ENCODE measurements at regions not wholly inside any gene's neighbourhood (a gene's known extent, or its start where the extent isn't known, plus 50 kb on each side); places are given as distances from the start of the nearest gene placed in this dataset.
"Not testable (repeated sequence)": the region's sequence is repeated elsewhere in the genome, so short reads cannot be mapped to it uniquely, and the experiment has no call there.

DNA sequence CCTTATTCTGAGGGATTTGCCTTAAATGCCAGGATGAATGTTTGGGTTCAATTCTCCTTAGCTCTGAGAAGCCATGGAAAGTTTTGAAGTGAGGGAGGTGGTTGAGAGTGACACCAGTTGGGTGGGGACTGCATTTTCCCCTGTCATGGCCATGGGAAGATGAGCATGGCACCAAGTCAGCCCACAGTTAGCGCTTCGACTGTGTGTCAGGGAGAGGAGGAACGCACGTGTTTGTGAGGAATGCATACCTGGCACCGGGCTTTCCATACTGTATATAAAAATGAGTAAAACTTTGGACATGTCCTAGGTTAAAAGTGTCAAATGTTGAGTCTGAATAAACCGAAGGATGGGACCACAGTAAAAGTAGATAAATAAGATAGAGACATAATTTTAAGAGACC lies 187.5 kb upstream of the KL start:
- DNase-seq, result no peak

DNA sequence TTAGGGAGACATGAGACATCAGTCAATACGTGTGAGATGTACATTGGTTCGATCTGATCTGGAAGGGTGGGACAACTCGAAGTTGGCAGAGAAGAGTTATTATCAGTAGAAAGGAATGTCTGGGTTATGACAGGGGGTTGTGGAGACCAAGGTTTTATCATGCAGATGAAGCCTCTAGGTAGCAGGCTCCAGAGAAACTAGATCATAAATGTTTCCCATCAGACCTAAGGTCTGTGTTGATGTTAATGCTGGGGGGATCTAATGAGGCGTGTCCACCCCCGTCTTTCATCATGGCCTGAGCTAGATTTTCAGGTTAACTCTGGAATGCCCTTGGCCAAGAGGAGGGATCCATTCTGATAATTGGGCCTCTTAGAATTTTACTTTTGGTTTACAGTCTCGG lies 187.0 kb upstream of the KL start:
- DNase-seq, result no peak

- DNase-seq, result no peak
These were observed 186.4 kb upstream of the KL start for GRCh38 chr13:32829676-32830335.

DNA sequence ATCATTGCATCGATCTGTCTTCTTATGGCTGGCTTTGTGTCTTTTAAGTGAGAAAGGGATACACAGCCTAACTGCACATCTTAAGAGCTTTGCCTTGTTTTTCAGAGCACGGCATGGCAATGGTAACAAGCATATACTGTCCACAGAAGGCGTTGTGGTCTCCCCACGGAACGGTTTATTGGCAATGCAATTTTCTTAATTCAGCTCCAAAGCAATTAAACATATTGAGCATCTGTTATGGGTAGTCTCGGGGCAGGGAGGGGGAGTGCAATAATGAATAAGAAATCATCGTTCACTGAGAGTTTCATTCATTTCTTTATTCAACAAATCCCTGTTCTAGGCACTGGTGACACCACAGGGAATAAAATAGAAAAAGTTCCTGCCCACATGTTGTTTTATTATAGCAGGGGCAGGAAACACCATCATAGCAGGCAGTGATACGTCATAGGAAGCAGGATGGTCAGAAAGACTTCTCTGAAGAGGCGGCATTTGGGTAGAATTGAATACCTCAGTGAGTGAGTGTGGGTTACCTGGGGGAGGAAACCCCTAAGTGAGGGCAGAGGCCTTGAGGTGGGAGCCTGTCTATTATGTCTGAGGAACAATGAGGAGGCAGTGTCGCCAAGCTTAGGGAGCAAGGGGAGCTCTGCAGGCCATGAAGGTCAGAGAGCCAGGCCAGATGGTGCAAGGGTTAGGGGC lies 185.7 kb upstream of the KL start:
- no peak for DNase-seq

DNA sequence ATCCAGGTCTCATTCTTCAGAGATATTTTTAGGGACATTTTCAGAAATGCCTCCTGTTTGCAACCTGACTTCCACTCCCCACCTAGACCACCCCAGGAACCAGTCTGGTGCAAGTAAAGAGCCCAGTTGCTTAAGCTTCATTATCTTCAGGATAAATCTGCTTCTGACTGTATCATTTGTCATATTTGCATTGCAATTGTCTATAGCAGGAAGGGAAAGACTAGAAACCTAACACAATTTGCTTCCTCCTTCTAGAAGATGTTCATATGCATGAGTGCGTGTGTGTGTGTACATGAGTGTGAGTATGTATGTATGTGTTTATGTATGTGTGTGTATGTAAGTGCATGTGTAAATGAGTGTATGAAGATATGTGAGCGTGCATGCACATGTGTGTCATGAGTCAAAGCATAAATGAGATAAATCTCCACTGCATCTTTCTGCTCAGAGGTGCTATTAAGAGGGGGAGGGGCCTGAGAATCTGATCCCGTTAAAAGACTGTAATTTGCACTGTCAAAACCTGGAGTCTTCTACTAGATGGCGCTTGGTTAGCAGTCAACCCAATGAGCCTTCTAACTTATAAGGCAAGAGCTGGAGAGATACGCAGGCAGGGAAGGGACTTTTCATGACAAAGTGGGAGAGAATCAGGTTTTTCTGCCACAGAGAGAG lies 178.8 kb upstream of the KL start:
- DNase-seq, result no peak

DNA sequence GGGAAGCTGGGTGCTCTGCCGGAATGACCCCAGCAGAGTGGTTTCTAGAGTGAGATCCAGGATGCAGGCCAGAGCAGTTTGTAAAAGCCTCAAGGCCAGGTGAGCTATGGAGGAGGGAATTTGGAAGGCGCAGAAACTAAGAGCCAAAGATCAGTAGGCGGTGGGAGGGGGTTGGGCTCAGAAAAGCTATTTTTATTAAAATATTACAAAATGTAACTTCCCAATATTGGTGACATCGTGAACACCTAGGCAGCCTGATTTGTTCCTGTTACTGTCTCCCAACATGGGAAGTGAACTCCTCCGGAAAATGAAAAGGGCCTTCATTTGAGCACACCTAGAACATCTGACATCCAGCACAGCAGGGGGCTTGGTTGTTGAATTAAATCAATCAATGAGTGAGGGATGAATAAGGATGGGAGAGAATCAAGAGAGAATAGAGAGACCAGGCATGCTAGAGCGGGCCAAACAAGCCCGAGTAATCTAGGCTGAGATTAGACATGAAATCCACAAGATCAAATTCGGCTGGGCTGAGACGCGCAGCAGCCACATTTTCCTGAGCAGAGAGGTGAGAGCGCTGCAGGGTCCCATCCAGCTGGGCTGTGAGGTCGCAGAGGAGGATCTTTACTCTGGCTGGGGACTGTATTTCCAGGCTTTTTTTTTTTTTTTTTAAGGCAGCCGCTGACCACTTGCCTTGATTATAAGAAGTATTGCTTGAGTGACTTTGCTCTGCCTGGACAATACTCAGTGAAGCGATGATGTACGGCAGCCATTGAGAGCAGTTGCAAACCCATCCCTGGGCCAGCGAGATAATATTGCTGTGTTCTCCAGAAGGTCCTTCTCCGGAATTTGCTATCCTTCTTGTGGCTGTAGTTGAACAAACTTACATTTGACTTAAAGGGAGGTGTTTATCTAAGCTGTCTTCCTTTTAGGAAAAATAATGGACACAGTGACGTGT lies 178.0 kb upstream of the KL start:
- DNase-seq, result no peak

- no peak for DNase-seq
These were observed 177.3 kb upstream of the KL start for GRCh38 chr13:32838945-32839344.

DNA sequence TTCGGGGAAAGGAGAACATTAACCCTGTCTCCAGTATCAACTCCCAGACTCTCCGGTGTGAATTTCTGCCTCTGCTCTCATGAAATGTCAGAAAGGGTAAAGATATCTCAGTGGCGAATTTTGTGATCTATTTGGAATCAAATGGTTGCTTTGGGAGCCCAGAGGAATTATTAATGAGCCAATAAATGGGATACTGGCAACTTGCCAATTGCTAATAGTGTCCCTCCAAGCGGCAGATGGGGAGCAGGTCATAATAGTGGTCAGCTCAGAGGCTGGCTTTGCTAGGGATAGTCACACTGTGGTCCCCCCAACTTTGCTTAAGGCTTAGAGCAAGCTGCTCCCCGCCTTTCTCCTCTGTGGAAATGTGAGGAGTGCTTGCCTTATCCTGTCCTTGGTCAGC lies 176.1 kb upstream of the KL start:
- DNase-seq, result no peak

DNA sequence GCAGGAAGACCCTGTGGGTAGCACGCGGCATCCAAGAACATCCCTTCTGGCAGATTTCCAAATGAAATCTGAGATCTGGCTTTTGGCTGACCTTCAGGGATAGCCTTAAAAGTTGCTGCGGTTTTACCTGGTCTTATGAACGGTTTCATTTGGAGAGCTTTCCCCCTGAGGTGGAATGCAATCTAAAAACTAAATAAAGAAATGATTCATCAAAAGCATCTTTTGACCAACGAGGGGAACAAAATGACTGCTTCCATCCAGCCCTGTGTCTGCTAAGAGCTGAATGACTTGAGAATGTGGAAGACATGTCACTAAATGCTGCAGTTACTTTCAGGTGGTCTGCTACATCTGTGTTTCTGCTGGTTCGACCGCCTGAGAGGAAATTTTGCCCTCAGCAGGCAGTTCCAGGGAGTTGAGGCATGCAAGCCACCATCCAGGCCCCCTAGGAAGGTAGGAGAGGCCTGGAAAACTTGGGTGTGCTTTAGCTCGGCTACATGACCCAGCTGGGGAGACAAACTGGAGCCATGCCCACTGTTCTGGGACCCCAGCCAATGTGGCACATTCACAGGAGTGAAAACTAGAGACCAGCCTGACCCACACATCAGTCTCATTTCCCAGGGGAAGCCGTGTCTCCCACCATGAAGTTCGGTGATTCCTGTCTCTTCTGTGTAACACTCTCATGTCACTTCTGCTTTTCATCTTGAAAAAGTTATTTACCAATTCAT lies 175.1 kb upstream of the KL start:
- DNase-seq, result no peak

DNA sequence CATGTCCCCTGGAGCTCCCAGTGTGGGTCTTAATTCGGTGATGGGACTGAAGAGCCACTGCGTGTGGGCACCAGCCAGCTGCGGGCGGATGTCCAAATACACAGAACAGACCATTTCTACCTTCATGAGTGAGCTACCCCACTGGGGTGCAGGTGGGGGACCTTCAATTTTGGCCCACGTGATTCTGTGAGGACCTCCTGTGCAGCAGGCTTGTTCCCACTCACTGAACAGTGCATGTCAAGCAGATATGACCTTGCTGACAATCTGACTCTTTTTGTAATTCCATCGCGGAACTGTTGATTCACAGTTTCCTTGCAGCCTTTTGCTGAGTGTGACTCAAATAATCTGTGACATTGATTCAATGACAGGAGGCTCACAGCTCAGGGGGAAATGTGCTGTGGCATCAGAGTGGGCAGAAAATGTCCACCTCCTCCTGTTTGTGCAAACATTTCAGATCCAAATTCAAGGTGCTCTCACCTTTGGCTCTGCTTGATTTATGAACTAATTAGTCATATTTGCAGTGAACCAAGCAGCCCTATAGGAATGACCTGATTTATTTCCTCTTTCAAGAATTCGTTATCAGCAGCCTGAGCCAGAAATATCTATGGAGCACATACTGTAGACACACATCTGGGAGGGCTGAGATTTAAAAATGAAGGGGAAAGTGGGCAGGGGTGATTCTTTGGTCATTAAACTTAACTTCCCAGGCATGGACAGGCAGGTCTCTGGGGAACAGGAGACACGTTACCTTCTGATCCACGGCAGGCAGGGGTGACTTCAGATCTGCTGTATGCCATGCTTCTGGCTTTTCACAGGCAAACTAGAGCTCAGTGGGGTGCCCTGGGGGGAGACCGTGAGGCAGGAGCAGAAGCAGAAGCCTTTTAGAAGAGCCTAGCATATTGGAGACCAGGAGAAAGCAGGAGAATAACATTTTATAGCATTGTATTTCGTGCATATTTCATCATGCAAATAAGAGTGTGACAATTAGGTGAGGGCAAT lies 170.0 kb upstream of the KL start:
- no peak for DNase-seq

DNA sequence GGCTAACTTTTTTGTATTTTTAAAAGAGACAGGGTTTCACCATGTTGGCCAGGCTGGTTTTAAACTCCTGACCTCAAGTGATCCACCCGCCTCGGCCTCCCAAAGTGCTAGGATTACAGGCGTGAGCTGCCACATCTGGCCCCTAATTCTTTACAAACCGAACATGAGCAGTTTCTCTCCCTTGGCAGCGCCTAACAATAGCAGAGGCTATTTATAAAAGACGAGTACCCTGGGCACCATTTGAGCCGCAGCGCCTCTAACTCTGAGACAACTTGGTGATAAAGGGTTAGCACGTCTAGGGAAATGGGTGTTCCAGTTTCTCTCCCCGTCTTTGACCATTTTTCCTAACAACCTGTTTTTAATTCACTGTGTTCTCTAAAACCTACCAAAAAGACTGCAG lies 168.2 kb upstream of the KL start:
- not testable (repeated sequence) for DNase-seq

DNA sequence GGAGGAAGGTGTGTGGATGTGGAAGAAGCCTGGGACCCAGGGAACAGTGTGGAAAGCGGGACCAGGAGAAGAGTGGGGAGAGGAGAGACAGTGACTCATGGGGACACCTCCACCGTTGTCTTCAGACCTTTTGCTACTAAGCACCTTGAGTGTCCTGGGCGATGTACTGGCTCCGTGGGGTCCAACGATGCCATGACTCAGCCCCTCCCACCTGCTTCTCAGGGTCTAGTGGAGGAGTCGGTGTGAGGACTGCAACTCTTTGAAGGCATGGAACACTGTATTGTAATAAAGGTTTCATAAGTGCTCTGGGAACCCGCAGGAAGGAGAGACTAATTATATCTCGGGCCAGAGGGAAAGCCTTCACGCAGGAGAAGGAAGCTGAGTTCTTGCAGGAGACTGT lies 166.9 kb upstream of the KL start:
- no peak for DNase-seq

- DNase-seq, result no peak
These were observed 165.7 kb upstream of the KL start for GRCh38 chr13:32850316-32851052.

- DNase-seq, result no peak
These were observed 164.8 kb upstream of the KL start for GRCh38 chr13:32851083-32852069.

GRCh38 chr13:32852526-32852925 lies 163.7 kb upstream of the KL start:
- DNase-seq, result no peak

DNA sequence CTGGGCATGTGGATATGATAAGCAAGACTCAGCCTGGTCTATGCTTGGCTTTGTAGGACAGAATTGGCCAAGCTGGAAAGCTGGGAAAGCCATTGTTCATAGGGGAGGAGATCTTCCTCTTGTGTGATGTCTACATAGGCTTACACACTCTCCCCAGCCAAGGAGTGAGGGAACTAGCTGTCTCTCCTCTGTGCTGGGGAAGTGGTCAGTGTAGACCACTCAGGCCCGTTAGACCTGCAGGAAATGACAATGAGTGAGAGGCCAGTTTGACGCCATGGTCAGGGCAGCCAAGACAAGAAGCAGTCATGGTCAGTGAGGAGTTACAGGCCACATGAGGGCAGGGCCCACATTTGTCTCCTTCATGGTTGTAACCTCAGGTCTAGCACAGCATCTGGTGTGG lies 159.1 kb upstream of the KL start:
- no peak for DNase-seq

DNA sequence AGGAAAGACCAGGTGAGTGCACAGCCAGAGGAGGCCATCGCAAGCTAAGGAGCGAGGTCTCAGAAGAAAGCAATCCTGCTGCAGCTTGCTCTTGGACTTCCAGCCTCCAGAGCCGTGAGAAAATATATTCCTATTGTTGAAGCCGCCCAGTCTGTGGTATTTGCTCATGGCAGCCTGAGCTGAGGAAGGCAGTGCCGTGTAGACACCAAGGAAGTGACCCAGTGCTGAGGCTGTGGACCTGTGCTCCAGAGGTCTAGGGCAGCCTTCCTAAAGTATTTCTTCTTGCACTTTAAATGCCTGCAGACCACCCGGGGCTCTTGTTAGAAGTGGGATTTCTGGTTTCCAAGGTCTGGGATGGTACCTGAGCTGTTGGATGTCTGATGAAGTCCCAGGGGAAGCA lies 158.5 kb upstream of the KL start:
- no peak for DNase-seq

GRCh38 chr13:32859707-32860292 lies 156.4 kb upstream of the KL start:
- DNase-seq, result no peak
